ENCODE measurements at regions not wholly inside any gene's neighbourhood (a gene's known extent, or its start where the extent isn't known, plus 50 kb on each side); places are given as distances from the start of the nearest gene placed in this dataset.

GRCh38 chr12:75894965-75895754 lies 136.4 kb downstream of the PHLDA1 start:
- H3K36me3 ChIP-seq (replicated peaks in 1 of 2; ENCODE audit: control insufficient read depth in 1 of 2, insufficient read depth in 2 of 2, low read length in 2 of 2) = no peaks in the 10 kb centered on the region
- H3K9ac ChIP-seq (ENCODE audit: insufficient read depth, low read depth, low read length) = no peak overlapping the region
- FAIRE-seq (no peak), DNase-seq (ENCODE audit: low spot score) (no peak), ATAC-seq (no peak)
- H4K20me1 ChIP-seq (ENCODE audit: insufficient read depth, low read length) = no peaks in the 10 kb centered on the region
- intact Hi-C loops (cut with micrococcal nuclease; ENCODE audit: unreplicated experiment) = no loop called here
- WGBS (ENCODE audit: low lambda C conversion rate) = 94% methylated on average over 4 of the region's 4 CpGs
- CTCF ChIA-PET (ENCODE audit: low intra/inter-chr PET ratio, low total read pairs) = no interaction called here
- no peak for TF ChIP-seq ZNF598 (CRISPR knock-in tag; IDR thresholded peaks at IDR 0.05; ENCODE audit: borderline replicate concordance)
- TF ChIP-seq, protein P1, sequence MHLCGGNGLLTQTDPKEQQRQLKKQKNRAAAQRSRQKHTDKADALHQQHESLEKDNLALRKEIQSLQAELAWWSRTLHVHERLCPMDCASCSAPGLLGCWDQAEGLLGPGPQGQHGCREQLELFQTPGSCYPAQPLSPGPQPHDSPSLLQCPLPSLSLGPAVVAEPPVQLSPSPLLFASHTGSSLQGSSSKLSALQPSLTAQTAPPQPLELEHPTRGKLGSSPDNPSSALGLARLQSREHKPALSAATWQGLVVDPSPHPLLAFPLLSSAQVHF (CRISPR knock-in tag; IDR thresholded peaks at IDR 0.05) = no peak
- no peak for TF ChIP-seq JUNB (CRISPR knock-in tag; IDR thresholded peaks at IDR 0.05; ENCODE audit: borderline replicate concordance)
- no peak for TF ChIP-seq ZNF282 (IDR thresholded peaks at IDR 0.05; ENCODE audit: partially characterized antibody)
- no peak for TF ChIP-seq XRCC5 (optimal IDR thresholded peaks at IDR 0.05; ENCODE audit: low read length)
- TF ChIP-seq, protein P2, sequence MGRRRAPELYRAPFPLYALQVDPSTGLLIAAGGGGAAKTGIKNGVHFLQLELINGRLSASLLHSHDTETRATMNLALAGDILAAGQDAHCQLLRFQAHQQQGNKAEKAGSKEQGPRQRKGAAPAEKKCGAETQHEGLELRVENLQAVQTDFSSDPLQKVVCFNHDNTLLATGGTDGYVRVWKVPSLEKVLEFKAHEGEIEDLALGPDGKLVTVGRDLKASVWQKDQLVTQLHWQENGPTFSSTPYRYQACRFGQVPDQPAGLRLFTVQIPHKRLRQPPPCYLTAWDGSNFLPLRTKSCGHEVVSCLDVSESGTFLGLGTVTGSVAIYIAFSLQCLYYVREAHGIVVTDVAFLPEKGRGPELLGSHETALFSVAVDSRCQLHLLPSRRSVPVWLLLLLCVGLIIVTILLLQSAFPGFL (CRISPR knock-in tag; IDR thresholded peaks at IDR 0.05) = no peak
- TF ChIP-seq, protein P3, sequence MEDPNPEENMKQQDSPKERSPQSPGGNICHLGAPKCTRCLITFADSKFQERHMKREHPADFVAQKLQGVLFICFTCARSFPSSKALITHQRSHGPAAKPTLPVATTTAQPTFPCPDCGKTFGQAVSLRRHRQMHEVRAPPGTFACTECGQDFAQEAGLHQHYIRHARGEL (CRISPR knock-in tag; IDR thresholded peaks at IDR 0.05) = no peak
- no peak for TF ChIP-seq ZNF296 (CRISPR knock-in tag; conservative IDR thresholded peaks at IDR 0.05)
- TF ChIP-seq NRL (CRISPR knock-in tag; IDR thresholded peaks at IDR 0.05; ENCODE audit: borderline replicate concordance) = no peak
- TF ChIP-seq, protein P4, sequence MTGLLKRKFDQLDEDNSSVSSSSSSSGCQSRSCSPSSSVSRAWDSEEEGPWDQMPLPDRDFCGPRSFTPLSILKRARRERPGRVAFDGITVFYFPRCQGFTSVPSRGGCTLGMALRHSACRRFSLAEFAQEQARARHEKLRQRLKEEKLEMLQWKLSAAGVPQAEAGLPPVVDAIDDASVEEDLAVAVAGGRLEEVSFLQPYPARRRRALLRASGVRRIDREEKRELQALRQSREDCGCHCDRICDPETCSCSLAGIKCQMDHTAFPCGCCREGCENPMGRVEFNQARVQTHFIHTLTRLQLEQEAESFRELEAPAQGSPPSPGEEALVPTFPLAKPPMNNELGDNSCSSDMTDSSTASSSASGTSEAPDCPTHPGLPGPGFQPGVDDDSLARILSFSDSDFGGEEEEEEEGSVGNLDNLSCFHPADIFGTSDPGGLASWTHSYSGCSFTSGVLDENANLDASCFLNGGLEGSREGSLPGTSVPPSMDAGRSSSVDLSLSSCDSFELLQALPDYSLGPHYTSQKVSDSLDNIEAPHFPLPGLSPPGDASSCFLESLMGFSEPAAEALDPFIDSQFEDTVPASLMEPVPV (CRISPR knock-in tag; IDR thresholded peaks at IDR 0.05) = no peak
- TF ChIP-seq ZNF83 (CRISPR knock-in tag; IDR thresholded peaks at IDR 0.05; ENCODE audit: borderline replicate concordance) = no peak
- no peak for TF ChIP-seq MIXL1 (CRISPR knock-in tag; IDR thresholded peaks at IDR 0.05)
- no peak for TF ChIP-seq ZNF335 (CRISPR knock-in tag; IDR thresholded peaks at IDR 0.05)
- TF ChIP-seq ZNF34 (CRISPR knock-in tag; IDR thresholded peaks at IDR 0.05; ENCODE audit: borderline replicate concordance) = no peak
- no peak for TF ChIP-seq ZNF614 (CRISPR knock-in tag; IDR thresholded peaks at IDR 0.05; ENCODE audit: borderline replicate concordance)
- TF ChIP-seq WIZ (CRISPR knock-in tag; IDR thresholded peaks at IDR 0.05) = no peak
- no peak for TF ChIP-seq ZNF746 (CRISPR knock-in tag; IDR thresholded peaks at IDR 0.05)
- TF ChIP-seq SAFB2 (CRISPR knock-in tag; IDR thresholded peaks at IDR 0.05; ENCODE audit: borderline replicate concordance, low read depth) = no peak
- no peak for TF ChIP-seq ZNF790 (CRISPR knock-in tag; IDR thresholded peaks at IDR 0.05; ENCODE audit: borderline replicate concordance)
- no peak for TF ChIP-seq ZNF235 (CRISPR knock-in tag; IDR thresholded peaks at IDR 0.05; ENCODE audit: borderline replicate concordance)
- no peak overlapping the region for H3K4me2 ChIP-seq (ENCODE audit: low read depth, low read length)
- no peak overlapping the region for H3K27ac ChIP-seq (ENCODE audit: extremely low read length, insufficient read depth, low read length)
- H3K4me3 ChIP-seq (replicated peaks in 1 of 3; ENCODE audit: insufficient read depth in 1 of 3, low read depth in 2 of 3, low read length in 3 of 3) = no peak overlapping the region
- POLR2A ChIA-PET = no interaction called here
- in situ Hi-C loops (cut with HindIII; ENCODE audit: extremely low pct_ligation_motif_present, low pct_unique_long_range_greater_than_20kb) = no loop called here
- H3K4me1 ChIP-seq (ENCODE audit: insufficient read depth, low read length) = peaks cover 18% of the 10 kb centered on the region
- no peaks in the 10 kb centered on the region for H3K27me3 ChIP-seq (ENCODE audit: control insufficient read depth in 1 of 2, insufficient read depth in 2 of 2, low read length in 2 of 2)
- no peak overlapping the region for H2AFZ ChIP-seq (ENCODE audit: low read length)
- H3K9me3 ChIP-seq (ENCODE audit: low read length) = no peaks in the 10 kb centered on the region
- H3K79me2 ChIP-seq (ENCODE audit: insufficient read depth, low read length) = no peaks in the 10 kb centered on the region
- no TSS peak for BruUV-seq (replicated peaks)
